H1 (cell line): ENCODE measurements at regions not wholly inside any gene's neighbourhood (a gene's known extent, or its start where the extent isn't known, plus 50 kb on each side); places are given as distances from the start of the nearest gene placed in this dataset.

Source experiments
- CTCF ChIA-PET: fragments of 300-600 bp; sonication (Branson Sonifier 250); formaldehyde crosslinking; loops from one replicate; lab custom pipeline; 2021; ENCODE audit not compliant: partially characterized antibody; lab: Charles Lee
- POLR2A ChIA-PET: fragments of 300-600 bp; sonication (Branson Sonifier 250); formaldehyde crosslinking; loops from one replicate; lab custom pipeline; 2021; ENCODE audit warnings: inconsistent platforms; ENCODE audit not compliant: partially characterized antibody; lab: Charles Lee
- DNase-seq, 2 experiments: peaks; one replicate each; pipeline versions ENCODE4 v3.0.0 to v3.0.0-alpha.2; 2010 to 2022; ENCODE audit warnings: low spot score in 2 of 2, low read depth in 1 of 2, mixed read lengths in 1 of 2
- FAIRE-seq: peaks from 2 replicates; lab custom pipeline; 2011; peaks lifted over from hg19 to GRCh38; lab: Jason Lieb, UNC
- H2AFZ ChIP-seq: 2 replicates; pipeline ENCODE4 v1.8.1; 2012; ENCODE audit warnings: low read length, inconsistent platforms
- H2AK5ac ChIP-seq: 2 replicates; pipeline ENCODE4 v1.6.1; 2013; ENCODE audit warnings: low read depth, low read length
- H2BK120ac ChIP-seq: replicated peaks from 2 replicates; pipeline ENCODE3; 2013; ENCODE audit warnings: low read depth, low read length, inconsistent platforms
- H2BK12ac ChIP-seq: 2 replicates; pipeline ENCODE4 v1.6.1; 2013; ENCODE audit warnings: low read depth, low read length
- H2BK15ac ChIP-seq: 2 replicates; pipeline ENCODE4 v1.6.1; 2013; ENCODE audit warnings: low read length
- H2BK20ac ChIP-seq: 2 replicates; pipeline ENCODE4 v1.6.1; 2013; ENCODE audit warnings: low read length
- H2BK5ac ChIP-seq: 2 replicates; pipeline ENCODE4 v1.6.1; 2013; ENCODE audit warnings: low read depth, low read length
- H3K14ac ChIP-seq: 2 replicates; pipeline ENCODE4 v1.6.1; 2013; ENCODE audit warnings: inconsistent platforms; ENCODE audit not compliant: insufficient read length
- H3K18ac ChIP-seq: 2 replicates; pipeline ENCODE4 v1.6.1; 2013; ENCODE audit warnings: low read length; ENCODE audit errors: extremely low read depth
- H3K23ac ChIP-seq: 2 replicates; pipeline ENCODE4 v1.6.1; 2013; ENCODE audit warnings: inconsistent platforms; ENCODE audit not compliant: insufficient read length
- H3K23me2 ChIP-seq: 2 replicates; pipeline ENCODE4 v1.6.1; 2013; ENCODE audit warnings: low read depth, low read length
- H3K27ac ChIP-seq: 2 replicates; pipeline ENCODE4 v1.6.1; 2011; ENCODE audit warnings: low read depth, low read length, inconsistent platforms
- H3K27me3 ChIP-seq, 4 experiments: replicated peaks in 1 of 4; 1 replicate in 1 of 4; 2 replicates in 3 of 4; pipeline versions ENCODE4 v1.6.1 to v1.8.1; 2011 to 2013; ENCODE audit warnings: low read length in 3 of 4, mild to moderate bottlenecking in 3 of 4, inconsistent platforms in 2 of 4, mixed read lengths in 2 of 4, moderate library complexity in 1 of 4; ENCODE audit not compliant: control insufficient read depth in 3 of 4, insufficient read depth in 3 of 4; ENCODE audit errors: extremely low read depth in 1 of 4
- H3K36me3 ChIP-seq, 4 experiments: 2 replicates each; pipeline versions ENCODE4 v1.6.1 to v1.8.1; 2011 to 2013; ENCODE audit warnings: mild to moderate bottlenecking in 4 of 4, low read length in 3 of 4, moderate library complexity in 2 of 4, control low read depth in 1 of 4, inconsistent platforms in 1 of 4; ENCODE audit not compliant: insufficient read depth in 4 of 4, control insufficient read depth in 2 of 4
- H3K4ac ChIP-seq: replicated peaks from 2 replicates; pipeline ENCODE3; 2013; ENCODE audit warnings: low read length, low read depth, mixed read lengths, inconsistent platforms; ENCODE audit not compliant: insufficient read length
- H3K4me1 ChIP-seq, 4 experiments: replicated peaks in 1 of 4; 1 replicate in 1 of 4; 2 replicates in 3 of 4; pipeline versions ENCODE4 v1.6.1 to v1.8.1; 2011 to 2013; ENCODE audit warnings: low read length in 3 of 4, inconsistent platforms in 2 of 4, mixed read lengths in 1 of 4; ENCODE audit not compliant: insufficient read depth in 4 of 4, control insufficient read depth in 3 of 4
- H3K4me2 ChIP-seq, 2 experiments: 2 replicates each; pipeline versions ENCODE4 v1.6.1 to v1.8.1; 2011 to 2013; ENCODE audit warnings: low read depth in 2 of 2, low read length in 2 of 2, control low read depth in 1 of 2, inconsistent platforms in 1 of 2, mild to moderate bottlenecking in 1 of 2; ENCODE audit not compliant: insufficient read depth in 1 of 2
- H3K4me3 ChIP-seq, 4 experiments: fragments of 200-600, 300-600 bp in 1 of 4; sonication (generic), shearing (Covaris generic), sonication (Bioruptor Twin) in 1 of 4; 2 replicates each; pipeline versions ENCODE4 v1.5.1 to v1.8.1; 2011 to 2016; ENCODE audit warnings: low read length in 4 of 4, low read depth in 3 of 4, control low read depth in 2 of 4, inconsistent platforms in 2 of 4, mild to moderate bottlenecking in 2 of 4, mixed read lengths in 1 of 4, moderate library complexity in 1 of 4; ENCODE audit not compliant: insufficient read depth in 2 of 4; ENCODE audit errors: extremely low read depth in 1 of 4
- H3K56ac ChIP-seq: replicated peaks from 2 replicates; pipeline ENCODE3; 2013; ENCODE audit warnings: low read depth, mild to moderate bottlenecking, mixed read lengths, low read length, inconsistent platforms; ENCODE audit not compliant: insufficient read length
- H3K79me1 ChIP-seq: 2 replicates; pipeline ENCODE4 v1.6.1; 2013; ENCODE audit warnings: low read depth, low read length, control low read depth
- H3K79me2 ChIP-seq, 2 experiments: 2 replicates each; pipeline versions ENCODE4 v1.6.1 to v1.8.1; 2012 to 2013; ENCODE audit warnings: low read length in 2 of 2, mild to moderate bottlenecking in 2 of 2, inconsistent platforms in 1 of 2; ENCODE audit not compliant: insufficient read depth in 2 of 2, control insufficient read depth in 1 of 2
- H3K9ac ChIP-seq, 4 experiments: replicated peaks in 1 of 4; 1 replicate in 1 of 4; 2 replicates in 3 of 4; pipeline versions ENCODE4 v1.6.1 to v1.8.1; 2011 to 2013; ENCODE audit warnings: low read depth in 3 of 4, low read length in 3 of 4, control low read depth in 2 of 4, mild to moderate bottlenecking in 2 of 4, moderate library complexity in 2 of 4, inconsistent platforms in 1 of 4; ENCODE audit errors: extremely low read depth in 1 of 4
- H3K9me3 ChIP-seq, 2 experiments: 2 replicates each; pipeline versions ENCODE4 v1.6.1 to v1.8.1; 2012 to 2013; ENCODE audit warnings: mild to moderate bottlenecking in 2 of 2, moderate library complexity in 2 of 2, control low read depth in 1 of 2, inconsistent platforms in 1 of 2, low read depth in 1 of 2, low read length in 1 of 2, mixed read lengths in 1 of 2; ENCODE audit not compliant: insufficient read depth in 2 of 2
- H4K20me1 ChIP-seq, 2 experiments: replicated peaks in 1 of 2; 2 replicates each; pipeline versions ENCODE3 to v1.8.1; 2011 to 2013; ENCODE audit warnings: inconsistent platforms in 2 of 2, low read length in 2 of 2, mild to moderate bottlenecking in 1 of 2; ENCODE audit not compliant: insufficient read depth in 2 of 2, control insufficient read depth in 1 of 2
- H4K5ac ChIP-seq: 2 replicates; pipeline ENCODE4 v1.6.1; 2013; ENCODE audit warnings: low read length, low read depth, mixed read lengths, inconsistent platforms; ENCODE audit not compliant: insufficient read length
- H4K8ac ChIP-seq: 2 replicates; pipeline ENCODE4 v1.8.0; 2013; ENCODE audit warnings: mild to moderate bottlenecking, moderate library complexity, low read length, inconsistent platforms; ENCODE audit not compliant: insufficient read depth; ENCODE audit errors: extremely low read depth
- H4K91ac ChIP-seq: replicated peaks from 2 replicates; pipeline ENCODE3; 2013; ENCODE audit warnings: low read length, mixed read lengths, inconsistent platforms; ENCODE audit not compliant: insufficient read length
- ASH2L ChIP-seq: fragments of 200-600, 300-600 bp; sonication (generic); IDR thresholded peaks from one replicate; pipeline ENCODE4 v1.7.1; 2017; ENCODE audit warnings: low read length
- BACH1 ChIP-seq: IDR thresholded peaks from 2 replicates; pipeline ENCODE4 v1.6.1; 2012; ENCODE audit warnings: low read length, improper control_type of control experiment
- CTBP2 ChIP-seq: IDR thresholded peaks from 2 replicates; pipeline ENCODE4 v1.7.0; 2011; ENCODE audit warnings: borderline replicate concordance, mild to moderate bottlenecking, moderate library complexity, mixed read lengths, low read length; ENCODE audit not compliant: insufficient read depth, insufficient read length
- EGR1 ChIP-seq: IDR thresholded peaks from 2 replicates; pipeline ENCODE4 v1.6.1; 2011; ENCODE audit warnings: low read depth, low read length, borderline replicate concordance
- FOSL1 ChIP-seq: IDR thresholded peaks from 2 replicates; pipeline ENCODE4 v1.6.1; 2011; ENCODE audit warnings: mild to moderate bottlenecking, low read depth, low read length, moderate library complexity; ENCODE audit not compliant: insufficient read depth
- GABPA ChIP-seq: IDR thresholded peaks from 2 replicates; pipeline ENCODE4 v1.6.1; 2011; ENCODE audit warnings: mild to moderate bottlenecking, low read length, moderate library complexity, borderline replicate concordance; ENCODE audit not compliant: insufficient read depth
- HDAC2 ChIP-seq, 2 experiments: fragments of 300-600 bp in 1 of 2; sonication (generic) in 1 of 2; IDR thresholded peaks; 2 replicates each; pipeline ENCODE4 v1.6.1; 2011 to 2012; ENCODE audit warnings: low read depth in 2 of 2, low read length in 2 of 2, mild to moderate bottlenecking in 2 of 2, moderate library complexity in 2 of 2, borderline replicate concordance in 1 of 2, inconsistent platforms in 1 of 2
- PHF8 ChIP-seq: fragments of 200-600 bp; sonication (generic); conservative IDR thresholded peaks from 2 replicates; pipeline ENCODE4 v1.7.1; 2012; ENCODE audit warnings: low read depth, mild to moderate bottlenecking, inconsistent platforms, low read length, moderate library complexity
- SAP30 ChIP-seq: fragments of 300-600 bp; sonication (generic); IDR thresholded peaks from 2 replicates; pipeline ENCODE4 v1.7.1; 2012; ENCODE audit warnings: low read length, moderate library complexity, mild to moderate bottlenecking, inconsistent platforms; ENCODE audit not compliant: insufficient read depth, insufficient replicate concordance
- TAF1 ChIP-seq: IDR thresholded peaks from 2 replicates; pipeline ENCODE4 v1.6.1; 2011; ENCODE audit warnings: mild to moderate bottlenecking, low read depth, low read length
- TCF12 ChIP-seq: IDR thresholded peaks from 2 replicates; pipeline ENCODE4 v1.6.1; 2011; ENCODE audit warnings: low read depth, mild to moderate bottlenecking, low read length
- WGBS, 2 experiments: shearing (Covaris generic) in 1 of 2; methylation state at CpG; one replicate each; pipeline versions ENCODE4 v1.1.6 to v1.1.7; 2013 to 2015; ENCODE audit warnings: low lambda C conversion rate in 2 of 2, mixed read lengths in 2 of 2, inconsistent platforms in 1 of 2, low coverage in 1 of 2, missing lambda C conversion rate in 1 of 2; ENCODE audit not compliant: insufficient replicate concordance in 2 of 2, insufficient coverage in 1 of 2, insufficient read length in 1 of 2; ENCODE audit errors: extremely low coverage in 1 of 2, missing lambda C conversion rate in 1 of 2; 5-methylcytosine and 5-hydroxymethylcytosine counted together
- TF ChIP-seq, protein P1 (sequence below): IDR thresholded peaks from 2 replicates; pipeline ENCODE4 v1.6.1; 2012; ENCODE audit warnings: inconsistent platforms
- TF ChIP-seq, protein P2 (sequence below): IDR thresholded peaks from 2 replicates; pipeline ENCODE4 v1.6.1; 2011; ENCODE audit warnings: low read depth, mild to moderate bottlenecking, low read length; ENCODE audit not compliant: insufficient read depth

DNA sequence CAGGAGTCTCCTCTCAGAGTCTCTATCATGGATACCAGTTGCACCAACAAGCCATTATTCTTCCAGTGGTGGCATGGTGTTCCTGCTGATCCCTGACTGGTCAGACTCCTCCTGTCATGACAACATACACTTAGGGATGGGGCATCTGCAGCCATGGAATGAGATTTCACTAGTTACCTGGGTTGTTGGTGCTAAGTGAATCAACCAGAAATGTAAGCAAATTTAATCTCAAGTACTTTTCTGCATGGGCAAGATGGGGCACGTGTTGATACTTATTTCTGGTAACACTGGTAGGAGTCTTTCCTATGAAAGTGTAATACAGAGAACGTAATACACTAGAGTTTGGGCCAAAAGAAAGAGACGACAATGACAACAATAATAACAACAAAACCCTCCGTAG lies 211.5 kb upstream of the FOXN3 start:
- Histone ChIP-seq H4K8ac (no peak overlapping the region), H2BK12ac (no peak overlapping the region)

More for the DNA sequence above, 211.5 kb upstream of the FOXN3 start:
- WGBS, 2 experiments: 94% methylated on average over 4 of the region's 4 CpGs; no CpG with 5 or more reads in 1 of the 2 experiments
- no peak overlapping the region for H3K4me3 ChIP-seq
- no peak overlapping the region for H2AFZ ChIP-seq
- no peaks in the 10 kb centered on the region for H3K79me1 ChIP-seq
- peaks cover 0 to 3% (median 0%) of the 10 kb centered on the region in 4 experiments; a peak in 2 of 7 replicates for H3K27me3 ChIP-seq
- no peaks in the 10 kb centered on the region for H3K9me3 ChIP-seq
- FAIRE-seq: no peak
- H3K14ac ChIP-seq: no peak overlapping the region
- DNase-seq: no peak
- no peak overlapping the region for H4K5ac ChIP-seq
- POLR2A ChIA-PET: no interaction called here
- H4K91ac ChIP-seq: no peak overlapping the region
- H3K4ac ChIP-seq: no peak overlapping the region
- H3K18ac ChIP-seq: no peak overlapping the region
- no peak overlapping the region for H2BK120ac ChIP-seq
- no peak overlapping the region for H2AK5ac ChIP-seq
- no peak overlapping the region for H2BK5ac ChIP-seq
- CTCF ChIA-PET: no interaction called here
- no peaks in the 10 kb centered on the region; the same call in 1 of the 2 replicates for H3K23me2 ChIP-seq
- no peak overlapping the region for H2BK15ac ChIP-seq
- no peak overlapping the region for H3K27ac ChIP-seq
- H3K36me3 ChIP-seq: no peaks in the 10 kb centered on the region
- no peak overlapping the region for H3K4me2 ChIP-seq
- H3K79me2 ChIP-seq: no peaks in the 10 kb centered on the region
- peaks cover 2 to 16% (median 8%) of the 10 kb centered on the region in 4 experiments for H3K4me1 ChIP-seq
- no peak overlapping the region for H3K56ac ChIP-seq
- H2BK20ac ChIP-seq: no peak overlapping the region
- H3K23ac ChIP-seq: no peak overlapping the region
- no peak overlapping the region for H3K9ac ChIP-seq
- no peaks in the 10 kb centered on the region for H4K20me1 ChIP-seq
- TF ChIP-seq GABPA (no peak), TCF12 (no peak), CTBP2 (no peak), SAP30 (no peak), TAF1 (no peak), FOSL1 (no peak), HDAC2 (IDR thresholded peaks at IDR 0.05; ENCODE audit: borderline replicate concordance in 1 of 2, low read depth in 2 of 2, low read length in 2 of 2) (no peak), EGR1 (no peak), BACH1 (no peak), PHF8 (no peak), ASH2L (no peak)
- TF ChIP-seq, protein P1, sequence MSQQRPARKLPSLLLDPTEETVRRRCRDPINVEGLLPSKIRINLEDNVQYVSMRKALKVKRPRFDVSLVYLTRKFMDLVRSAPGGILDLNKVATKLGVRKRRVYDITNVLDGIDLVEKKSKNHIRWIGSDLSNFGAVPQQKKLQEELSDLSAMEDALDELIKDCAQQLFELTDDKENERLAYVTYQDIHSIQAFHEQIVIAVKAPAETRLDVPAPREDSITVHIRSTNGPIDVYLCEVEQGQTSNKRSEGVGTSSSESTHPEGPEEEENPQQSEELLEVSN: no peak
- TF ChIP-seq, protein P2, sequence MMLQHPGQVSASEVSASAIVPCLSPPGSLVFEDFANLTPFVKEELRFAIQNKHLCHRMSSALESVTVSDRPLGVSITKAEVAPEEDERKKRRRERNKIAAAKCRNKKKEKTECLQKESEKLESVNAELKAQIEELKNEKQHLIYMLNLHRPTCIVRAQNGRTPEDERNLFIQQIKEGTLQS: no peak
